ENCODE measurements at regions not wholly inside any gene's neighbourhood (a gene's known extent, or its start where the extent isn't known, plus 50 kb on each side); places are given as distances from the start of the nearest gene placed in this dataset.

GRCh38 chr4:133493776-133494175, 344.7 kb downstream of the PCDH10 start:
- no peak overlapping the region for H3K4me3 ChIP-seq (ENCODE audit: severe bottlenecking)
- no peaks in the 10 kb centered on the region for H3K9me3 ChIP-seq (ENCODE audit: severe bottlenecking)
- ATAC-seq (ENCODE audit: low read depth) (0 out of 3 replicates have a peak, but pooled peaks have one; percentile 23), DNase-seq (ENCODE audit: low spot score) (no peak)
- no peak for TF ChIP-seq CTCF (IDR thresholded peaks at IDR 0.05; ENCODE audit: poor library complexity, severe bottlenecking)
- no peaks in the 10 kb centered on the region for H3K27me3 ChIP-seq (ENCODE audit: insufficient read depth, poor library complexity, severe bottlenecking)
- no peak overlapping the region for H3K27ac ChIP-seq (ENCODE audit: poor library complexity, severe bottlenecking)
- H3K4me1 ChIP-seq (ENCODE audit: insufficient read depth, poor library complexity, severe bottlenecking) = peaks cover 20% of the 10 kb centered on the region
- no peaks in the 10 kb centered on the region for H3K36me3 ChIP-seq (ENCODE audit: low read depth)

GRCh38 chr4:133493241-133493640, 344.1 kb downstream of the PCDH10 start:
- no peaks in the 10 kb centered on the region for H3K27me3 ChIP-seq (ENCODE audit: insufficient read depth, poor library complexity, severe bottlenecking)
- no peak for DNase-seq (ENCODE audit: low spot score)
- H3K4me1 ChIP-seq (ENCODE audit: insufficient read depth, poor library complexity, severe bottlenecking) = peaks cover 18% of the 10 kb centered on the region
- no peak for TF ChIP-seq CTCF (IDR thresholded peaks at IDR 0.05; ENCODE audit: poor library complexity, severe bottlenecking)
- H3K4me3 ChIP-seq (ENCODE audit: severe bottlenecking) = no peak overlapping the region
- no peak overlapping the region for H3K27ac ChIP-seq (ENCODE audit: poor library complexity, severe bottlenecking)
- no peak for ATAC-seq (ENCODE audit: low read depth)
- no peaks in the 10 kb centered on the region for H3K9me3 ChIP-seq (ENCODE audit: severe bottlenecking)
- H3K36me3 ChIP-seq (ENCODE audit: low read depth) = no peaks in the 10 kb centered on the region

GRCh38 chr4:133484287-133484686, 335.2 kb downstream of the PCDH10 start:
- Histone ChIP-seq H3K4me1 (ENCODE audit: insufficient read depth, poor library complexity, severe bottlenecking) (no peaks in the 10 kb centered on the region), H3K9me3 (ENCODE audit: severe bottlenecking) (no peaks in the 10 kb centered on the region), H3K27me3 (ENCODE audit: insufficient read depth, poor library complexity, severe bottlenecking) (no peaks in the 10 kb centered on the region), H3K4me3 (ENCODE audit: severe bottlenecking) (no peak overlapping the region), H3K36me3 (ENCODE audit: low read depth) (no peaks in the 10 kb centered on the region), H3K27ac (ENCODE audit: poor library complexity, severe bottlenecking) (no peak overlapping the region)
- ATAC-seq (ENCODE audit: low read depth) = no peak
- no peak for TF ChIP-seq CTCF (IDR thresholded peaks at IDR 0.05; ENCODE audit: poor library complexity, severe bottlenecking)
- DNase-seq (ENCODE audit: low spot score) = no peak

- H3K27ac ChIP-seq (ENCODE audit: poor library complexity, severe bottlenecking) = no peak overlapping the region
- H3K36me3 ChIP-seq (ENCODE audit: low read depth) = no peaks in the 10 kb centered on the region
- no peaks in the 10 kb centered on the region for H3K4me1 ChIP-seq (ENCODE audit: insufficient read depth, poor library complexity, severe bottlenecking)
- ATAC-seq (ENCODE audit: low read depth) (peak; percentile 42; the same call in 1 of the 3 replicates), DNase-seq (ENCODE audit: low spot score) (no peak)
- peak; percentile 54 for TF ChIP-seq CTCF (IDR thresholded peaks at IDR 0.05; ENCODE audit: poor library complexity, severe bottlenecking)
- H3K27me3 ChIP-seq (ENCODE audit: insufficient read depth, poor library complexity, severe bottlenecking) = no peaks in the 10 kb centered on the region
- no peak overlapping the region for H3K4me3 ChIP-seq (ENCODE audit: severe bottlenecking)
- no peaks in the 10 kb centered on the region for H3K9me3 ChIP-seq (ENCODE audit: severe bottlenecking)
Observed at GRCh38 chr4:133483600-133484246, 334.6 kb downstream of the PCDH10 start.

- Histone ChIP-seq H3K36me3 (ENCODE audit: low read depth) (no peaks in the 10 kb centered on the region), H3K4me3 (ENCODE audit: severe bottlenecking) (no peak overlapping the region), H3K9me3 (ENCODE audit: severe bottlenecking) (no peaks in the 10 kb centered on the region), H3K4me1 (ENCODE audit: insufficient read depth, poor library complexity, severe bottlenecking) (no peaks in the 10 kb centered on the region), H3K27me3 (ENCODE audit: insufficient read depth, poor library complexity, severe bottlenecking) (no peaks in the 10 kb centered on the region), H3K27ac (ENCODE audit: poor library complexity, severe bottlenecking) (no peak overlapping the region)
- ATAC-seq (ENCODE audit: low read depth) (no peak), DNase-seq (ENCODE audit: low spot score) (no peak)
- TF ChIP-seq CTCF (IDR thresholded peaks at IDR 0.05; ENCODE audit: poor library complexity, severe bottlenecking) = no peak
Observed at GRCh38 chr4:133476063-133476462, 327.0 kb downstream of the PCDH10 start.

Data from RWPE2 (cell line).